Suprapubic skin (tissue), 4 donors: ENCODE measurements at regions not wholly inside any gene's neighbourhood (a gene's known extent, or its start where the extent isn't known, plus 50 kb on each side); places are given as distances from the start of the nearest gene placed in this dataset.

Source experiments
- DNase-seq, 2 donors: peaks; one replicate each; pipeline ENCODE4 v3.0.0-alpha.2; 2019; ENCODE audit warnings: low spot score in 2 of 2
- H3K27ac ChIP-seq: fragments of 200-600 bp; sonication (generic); one replicate; pipeline ENCODE4 v1.5.1; 2019
- H3K27me3 ChIP-seq: fragments of 200-600 bp; sonication (generic); one replicate; pipeline ENCODE4 v1.5.1; 2019
- H3K36me3 ChIP-seq: fragments of 200-600 bp; sonication (generic); one replicate; pipeline ENCODE4 v1.5.1; 2019
- H3K4me1 ChIP-seq: fragments of 200-600 bp; sonication (generic); one replicate; pipeline ENCODE4 v1.5.1; 2019
- H3K4me3 ChIP-seq: fragments of 200-600 bp; sonication (generic); one replicate; pipeline ENCODE4 v1.5.1; 2019; ENCODE audit warnings: mild to moderate bottlenecking
- H3K9me3 ChIP-seq: fragments of 200-600 bp; sonication (generic); one replicate; pipeline ENCODE4 v1.5.1; 2019
- EP300 ChIP-seq: sonication (generic); formaldehyde crosslinking; IDR thresholded peaks from one replicate; pipeline ENCODE4 v1.6.1; 2017; ENCODE audit warnings: antibody characterized with exemption
- POLR2A ChIP-seq, 2 donors: fragments of 450-650 bp; IDR thresholded peaks; one replicate each; pipeline ENCODE4 v1.6.1; 2017; ENCODE audit warnings: antibody characterized with exemption in 2 of 2, mild to moderate bottlenecking in 2 of 2, moderate library complexity in 2 of 2
- POLR2AphosphoS5 ChIP-seq, 3 donors: sonication (generic); formaldehyde crosslinking; IDR thresholded peaks; one replicate each; pipeline ENCODE4 v1.6.1; 2017; ENCODE audit warnings: antibody characterized with exemption in 3 of 3
- WGBS: methylation state at CpG from one replicate; pipeline ENCODE4 v1.1.5; 2018; 5-methylcytosine and 5-hydroxymethylcytosine counted together
- TF ChIP-seq, protein P1 (sequence below), 2 donors: fragments of 200-600 bp in 1 of 2; fragments of 450-650 bp in 1 of 2; sonication (generic) in 1 of 2; IDR thresholded peaks; one replicate each; pipeline ENCODE4 v1.5.1; 2016 to 2019; ENCODE audit warnings: antibody characterized with exemption in 2 of 2, mild to moderate bottlenecking in 1 of 2, moderate library complexity in 1 of 2

DNA sequence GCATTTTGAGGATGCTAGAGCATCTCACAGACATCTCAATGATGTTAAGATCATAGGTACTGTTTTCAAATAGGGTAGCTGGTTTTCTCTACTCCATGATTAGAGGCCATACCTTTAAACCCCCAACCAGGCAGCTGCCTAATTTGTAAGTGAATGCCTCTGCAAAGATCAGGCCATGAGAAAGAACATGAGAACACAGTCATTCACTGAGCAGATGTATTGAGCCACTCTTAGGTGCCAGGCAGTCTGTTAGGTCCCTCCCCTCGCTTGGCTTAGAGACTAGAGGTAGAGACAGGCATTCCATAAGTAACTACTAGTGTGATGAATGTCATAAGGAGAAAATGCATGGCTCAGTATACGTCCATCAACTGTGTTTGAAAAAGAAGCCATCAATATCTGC is 410.0 kb downstream of the FGF9 start:
- no peak for DNase-seq
- H3K4me1 ChIP-seq, result no peaks in the 10 kb centered on the region
- TF ChIP-seq, protein P1, sequence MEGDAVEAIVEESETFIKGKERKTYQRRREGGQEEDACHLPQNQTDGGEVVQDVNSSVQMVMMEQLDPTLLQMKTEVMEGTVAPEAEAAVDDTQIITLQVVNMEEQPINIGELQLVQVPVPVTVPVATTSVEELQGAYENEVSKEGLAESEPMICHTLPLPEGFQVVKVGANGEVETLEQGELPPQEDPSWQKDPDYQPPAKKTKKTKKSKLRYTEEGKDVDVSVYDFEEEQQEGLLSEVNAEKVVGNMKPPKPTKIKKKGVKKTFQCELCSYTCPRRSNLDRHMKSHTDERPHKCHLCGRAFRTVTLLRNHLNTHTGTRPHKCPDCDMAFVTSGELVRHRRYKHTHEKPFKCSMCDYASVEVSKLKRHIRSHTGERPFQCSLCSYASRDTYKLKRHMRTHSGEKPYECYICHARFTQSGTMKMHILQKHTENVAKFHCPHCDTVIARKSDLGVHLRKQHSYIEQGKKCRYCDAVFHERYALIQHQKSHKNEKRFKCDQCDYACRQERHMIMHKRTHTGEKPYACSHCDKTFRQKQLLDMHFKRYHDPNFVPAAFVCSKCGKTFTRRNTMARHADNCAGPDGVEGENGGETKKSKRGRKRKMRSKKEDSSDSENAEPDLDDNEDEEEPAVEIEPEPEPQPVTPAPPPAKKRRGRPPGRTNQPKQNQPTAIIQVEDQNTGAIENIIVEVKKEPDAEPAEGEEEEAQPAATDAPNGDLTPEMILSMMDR (IDR thresholded peaks at IDR 0.05), result no peak
- no peak for TF ChIP-seq POLR2AphosphoS5 (IDR thresholded peaks at IDR 0.05)
- no peak for TF ChIP-seq POLR2A (IDR thresholded peaks at IDR 0.05)
- TF ChIP-seq EP300, result no peak
- peaks cover 12% of the 10 kb centered on the region for H3K27me3 ChIP-seq
- H3K4me3 ChIP-seq, result no peak overlapping the region
- no peaks in the 10 kb centered on the region for H3K36me3 ChIP-seq
- H3K27ac ChIP-seq, result no peak overlapping the region
- H3K9me3 ChIP-seq, result no peaks in the 10 kb centered on the region
- 73% methylated on average over 2 of the region's 2 CpGs for WGBS

GRCh38 chr13:22081430-22081829 is 410.6 kb downstream of the FGF9 start:
- Histone ChIP-seq H3K4me3 (no peak overlapping the region), H3K4me1 (no peaks in the 10 kb centered on the region), H3K9me3 (no peaks in the 10 kb centered on the region), H3K27me3 (peaks cover 10% of the 10 kb centered on the region), H3K36me3 (no peaks in the 10 kb centered on the region), H3K27ac (no peak overlapping the region)
- WGBS, result 41% methylated on average over 6 of the region's 6 CpGs
- no peak for TF ChIP-seq POLR2AphosphoS5 (IDR thresholded peaks at IDR 0.05)
- no peak for TF ChIP-seq POLR2A (IDR thresholded peaks at IDR 0.05)
- no peak for TF ChIP-seq EP300
- TF ChIP-seq, protein P1 (IDR thresholded peaks at IDR 0.05), result no peak
- DNase-seq, result no peak

DNA sequence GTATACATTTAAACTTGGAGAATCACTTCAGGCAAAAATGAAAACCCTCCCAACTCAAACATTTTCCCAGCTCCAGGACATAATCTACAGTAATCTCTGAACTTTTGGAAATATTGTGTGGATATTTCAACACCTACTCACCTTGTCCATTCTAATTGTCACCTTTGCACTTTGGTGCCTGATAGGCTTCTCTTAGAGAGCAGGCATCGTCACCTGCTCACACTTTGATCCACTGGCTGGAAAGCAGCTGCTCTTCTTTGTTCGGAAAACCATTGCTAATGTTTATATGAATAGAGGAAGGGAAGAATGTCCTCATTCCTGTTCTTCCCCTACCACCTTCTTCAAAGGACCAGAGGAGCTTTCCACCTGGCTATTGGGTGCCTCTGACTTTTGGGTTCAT is 411.2 kb downstream of the FGF9 start:
- Histone ChIP-seq H3K4me1 (no peaks in the 10 kb centered on the region), H3K27ac (no peak overlapping the region), H3K36me3 (no peaks in the 10 kb centered on the region), H3K4me3 (no peak overlapping the region), H3K27me3 (peaks cover 4% of the 10 kb centered on the region), H3K9me3 (no peaks in the 10 kb centered on the region)
- WGBS, result 70% methylated on average over 2 of the region's 2 CpGs
- no peak for DNase-seq
- TF ChIP-seq POLR2A (IDR thresholded peaks at IDR 0.05), result no peak

DNA sequence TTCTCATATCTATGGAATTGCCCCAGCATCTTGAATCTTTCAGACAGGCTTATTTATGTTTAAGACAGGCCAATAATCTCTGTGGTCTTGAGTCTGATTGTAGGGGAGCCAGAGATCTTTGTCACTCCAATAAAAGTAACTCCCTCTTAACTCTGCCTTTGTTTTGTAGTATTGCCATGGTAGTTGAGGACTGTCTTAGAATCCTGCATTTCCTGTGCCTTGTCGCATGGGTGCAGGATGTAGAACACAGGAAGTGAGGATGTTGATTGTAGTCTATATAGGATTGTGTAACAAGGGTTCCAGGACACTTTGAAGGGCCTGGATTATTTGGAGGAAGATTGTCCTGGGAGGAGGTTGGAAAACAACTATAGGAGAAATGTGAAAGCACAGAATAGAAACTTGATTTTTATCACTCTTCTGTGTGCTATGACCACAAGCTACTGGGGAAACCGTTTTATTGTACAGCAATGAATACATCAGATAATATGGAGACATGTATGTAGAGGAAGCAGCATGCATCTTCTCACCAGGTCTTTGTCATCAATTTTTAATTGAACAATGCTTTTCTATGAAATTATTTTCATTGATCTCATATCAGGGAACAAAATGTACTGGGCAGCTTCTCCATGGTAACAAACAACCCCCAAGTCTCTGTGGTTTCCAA is 411.7 kb downstream of the FGF9 start:
- DNase-seq, result no peak
- TF ChIP-seq POLR2AphosphoS5 (IDR thresholded peaks at IDR 0.05), result no peak
- TF ChIP-seq POLR2A (IDR thresholded peaks at IDR 0.05), result no peak
- TF ChIP-seq, protein P1 (IDR thresholded peaks at IDR 0.05), result no peak
- no peak for TF ChIP-seq EP300
- Histone ChIP-seq H3K27me3 (peaks cover 4% of the 10 kb centered on the region), H3K36me3 (no peaks in the 10 kb centered on the region), H3K9me3 (no peaks in the 10 kb centered on the region), H3K27ac (no peak overlapping the region), H3K4me1 (no peaks in the 10 kb centered on the region), H3K4me3 (no peak overlapping the region)
- 55% methylated on average over 2 of the region's 2 CpGs for WGBS

DNA sequence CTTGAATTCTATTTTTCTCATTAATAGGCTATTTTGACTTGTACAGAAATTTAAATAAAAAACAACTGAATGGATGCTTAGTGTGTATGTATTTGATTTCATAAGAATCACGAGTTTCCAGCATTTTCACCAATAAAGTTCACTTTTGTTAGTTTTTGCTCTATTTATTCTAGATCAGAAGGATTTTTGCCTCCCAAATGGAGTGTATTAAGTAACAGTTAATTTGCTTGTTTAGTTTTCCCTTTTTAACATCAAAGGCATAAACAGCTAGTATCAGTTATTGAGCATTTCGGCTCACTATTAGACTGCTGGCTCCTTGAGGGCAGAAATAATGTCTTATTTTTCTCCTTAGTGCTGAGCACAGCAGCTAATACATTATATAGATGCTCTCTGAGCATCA is 414.1 kb downstream of the FGF9 start:
- WGBS, result 79% methylated on average over 2 of the region's 2 CpGs
- no peaks in the 10 kb centered on the region for H3K9me3 ChIP-seq
- no peaks in the 10 kb centered on the region for H3K4me1 ChIP-seq
- no peak overlapping the region for H3K27ac ChIP-seq
- DNase-seq, result no peak
- TF ChIP-seq, protein P1 (IDR thresholded peaks at IDR 0.05), result no peak
- TF ChIP-seq EP300 (no peak), POLR2AphosphoS5 (IDR thresholded peaks at IDR 0.05) (no peak), POLR2A (IDR thresholded peaks at IDR 0.05) (no peak)
- no peaks in the 10 kb centered on the region for H3K36me3 ChIP-seq
- no peak overlapping the region for H3K4me3 ChIP-seq
- H3K27me3 ChIP-seq, result peaks cover 4% of the 10 kb centered on the region
